ENCODE measurements at regions not wholly inside any gene's neighbourhood (a gene's known extent, or its start where the extent isn't known, plus 50 kb on each side); places are given as distances from the start of the nearest gene placed in this dataset.

GRCh38 chr11:95378789-95379188 lies 147.8 kb upstream of the SESN3 start:
- no peaks in the 10 kb centered on the region for H3K36me3 ChIP-seq (ENCODE audit: control insufficient read depth, insufficient read depth, low read length)
- no peak overlapping the region for H3K4me3 ChIP-seq (ENCODE audit: low read depth, low read length)
- peaks cover 3% of the 10 kb centered on the region for H3K27me3 Mint-ChIP-seq (ENCODE audit: insufficient read depth, unreplicated experiment)
- no peak for DNase-seq
- H3K27ac Mint-ChIP-seq (ENCODE audit: unreplicated experiment) = no peak overlapping the region
- no peak overlapping the region for H3K4me3 Mint-ChIP-seq (ENCODE audit: unreplicated experiment)
- no peaks in the 10 kb centered on the region for H3K9me3 Mint-ChIP-seq (ENCODE audit: unreplicated experiment)
- H3K36me3 Mint-ChIP-seq (ENCODE audit: insufficient read depth, unreplicated experiment) = no peaks in the 10 kb centered on the region
- H3K4me1 Mint-ChIP-seq (ENCODE audit: low read depth, unreplicated experiment) = no peaks in the 10 kb centered on the region
- intact Hi-C loops (cut with micrococcal nuclease; ENCODE audit: unreplicated experiment) = no loop called here
- H3K27me3 ChIP-seq (replicated peaks; ENCODE audit: control insufficient read depth, insufficient read depth, low read length) = no peaks in the 10 kb centered on the region
- CTCF ChIA-PET = no interaction called here
- POLR2A ChIA-PET = no interaction called here
- H3K9me3 ChIP-seq = no peaks in the 10 kb centered on the region
- TF ChIP-seq, protein P1, sequence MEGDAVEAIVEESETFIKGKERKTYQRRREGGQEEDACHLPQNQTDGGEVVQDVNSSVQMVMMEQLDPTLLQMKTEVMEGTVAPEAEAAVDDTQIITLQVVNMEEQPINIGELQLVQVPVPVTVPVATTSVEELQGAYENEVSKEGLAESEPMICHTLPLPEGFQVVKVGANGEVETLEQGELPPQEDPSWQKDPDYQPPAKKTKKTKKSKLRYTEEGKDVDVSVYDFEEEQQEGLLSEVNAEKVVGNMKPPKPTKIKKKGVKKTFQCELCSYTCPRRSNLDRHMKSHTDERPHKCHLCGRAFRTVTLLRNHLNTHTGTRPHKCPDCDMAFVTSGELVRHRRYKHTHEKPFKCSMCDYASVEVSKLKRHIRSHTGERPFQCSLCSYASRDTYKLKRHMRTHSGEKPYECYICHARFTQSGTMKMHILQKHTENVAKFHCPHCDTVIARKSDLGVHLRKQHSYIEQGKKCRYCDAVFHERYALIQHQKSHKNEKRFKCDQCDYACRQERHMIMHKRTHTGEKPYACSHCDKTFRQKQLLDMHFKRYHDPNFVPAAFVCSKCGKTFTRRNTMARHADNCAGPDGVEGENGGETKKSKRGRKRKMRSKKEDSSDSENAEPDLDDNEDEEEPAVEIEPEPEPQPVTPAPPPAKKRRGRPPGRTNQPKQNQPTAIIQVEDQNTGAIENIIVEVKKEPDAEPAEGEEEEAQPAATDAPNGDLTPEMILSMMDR (IDR thresholded peaks at IDR 0.05; ENCODE audit: insufficient read depth in 1 of 2, low read depth in 1 of 2, low read length in 1 of 2, severe bottlenecking in 1 of 2, unreplicated experiment in 1 of 2) = no peak
- H3K4me1 ChIP-seq = no peaks in the 10 kb centered on the region
- no TSS peak for BruUV-seq (replicated peaks)

- BruUV-seq (replicated peaks) = no TSS peak
- no peak overlapping the region for H3K27ac Mint-ChIP-seq (ENCODE audit: unreplicated experiment)
- H3K4me1 Mint-ChIP-seq (ENCODE audit: low read depth, unreplicated experiment) = no peaks in the 10 kb centered on the region
- peaks cover 1% of the 10 kb centered on the region for H3K27me3 Mint-ChIP-seq (ENCODE audit: insufficient read depth, unreplicated experiment)
- H3K4me3 Mint-ChIP-seq (ENCODE audit: unreplicated experiment) = no peak overlapping the region
- ChIA-PET CTCF (no interaction called here), POLR2A (no interaction called here)
- H3K9me3 ChIP-seq = no peaks in the 10 kb centered on the region
- H3K9me3 Mint-ChIP-seq (ENCODE audit: unreplicated experiment) = no peaks in the 10 kb centered on the region
- intact Hi-C loops (cut with micrococcal nuclease; ENCODE audit: unreplicated experiment) = no loop called here
- H3K4me1 ChIP-seq = no peaks in the 10 kb centered on the region
- no peaks in the 10 kb centered on the region for H3K36me3 ChIP-seq (ENCODE audit: control insufficient read depth, insufficient read depth, low read length)
- no peaks in the 10 kb centered on the region for H3K27me3 ChIP-seq (replicated peaks; ENCODE audit: control insufficient read depth, insufficient read depth, low read length)
- no peaks in the 10 kb centered on the region for H3K36me3 Mint-ChIP-seq (ENCODE audit: insufficient read depth, unreplicated experiment)
- DNase-seq = no peak
- TF ChIP-seq, protein P1 (IDR thresholded peaks at IDR 0.05; ENCODE audit: insufficient read depth in 1 of 2, low read depth in 1 of 2, low read length in 1 of 2, severe bottlenecking in 1 of 2, unreplicated experiment in 1 of 2) = no peak
- no peak overlapping the region for H3K4me3 ChIP-seq (ENCODE audit: low read depth, low read length)
These were observed 147.1 kb upstream of the SESN3 start for GRCh38 chr11:95378111-95378510.

DNA sequence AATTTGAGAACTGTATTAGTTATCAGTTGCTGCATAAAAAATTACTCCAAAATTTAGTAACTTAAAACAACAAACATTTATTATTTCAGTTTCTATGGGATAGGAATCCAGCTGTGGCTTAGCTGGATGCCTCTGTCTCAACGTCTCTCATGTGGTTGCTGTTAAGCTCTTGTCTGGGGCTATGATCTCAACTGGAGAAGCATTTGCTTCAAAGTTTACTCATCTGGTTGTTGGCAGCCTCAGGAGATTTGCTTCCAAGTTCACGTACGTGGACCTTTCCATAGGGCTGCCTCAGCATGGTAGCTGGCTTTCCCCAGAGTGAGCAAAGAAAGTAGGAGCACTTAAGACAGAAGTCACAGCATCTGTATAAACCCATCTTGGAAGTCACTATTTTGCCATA lies 144.9 kb upstream of the SESN3 start:
- no peaks in the 10 kb centered on the region for H3K4me1 Mint-ChIP-seq (ENCODE audit: low read depth, unreplicated experiment)
- ChIA-PET CTCF (no interaction called here), POLR2A (interaction anchor here (0.6 kb wide), 1 partner anchor 177 kb away, joined by 3 read pairs; no protein-coding TSS in a partner anchor)
- Histone ChIP-seq H3K4me3 (ENCODE audit: low read depth, low read length) (no peak overlapping the region), H3K36me3 (ENCODE audit: control insufficient read depth, insufficient read depth, low read length) (no peaks in the 10 kb centered on the region), H3K4me1 (no peaks in the 10 kb centered on the region), H3K9me3 (no peaks in the 10 kb centered on the region), H3K27me3 (replicated peaks; ENCODE audit: control insufficient read depth, insufficient read depth, low read length) (no peaks in the 10 kb centered on the region)
- TF ChIP-seq, protein P1 (IDR thresholded peaks at IDR 0.05; ENCODE audit: insufficient read depth in 1 of 2, low read depth in 1 of 2, low read length in 1 of 2, severe bottlenecking in 1 of 2, unreplicated experiment in 1 of 2) = no peak
- no peaks in the 10 kb centered on the region for H3K36me3 Mint-ChIP-seq (ENCODE audit: insufficient read depth, unreplicated experiment)
- no peak overlapping the region for H3K4me3 Mint-ChIP-seq (ENCODE audit: unreplicated experiment)
- intact Hi-C loops (cut with micrococcal nuclease; ENCODE audit: unreplicated experiment) = no loop called here
- no peaks in the 10 kb centered on the region for H3K9me3 Mint-ChIP-seq (ENCODE audit: unreplicated experiment)
- no peak for DNase-seq
- BruUV-seq (replicated peaks) = no TSS peak
- H3K27ac Mint-ChIP-seq (ENCODE audit: unreplicated experiment) = no peak overlapping the region
- no peaks in the 10 kb centered on the region for H3K27me3 Mint-ChIP-seq (ENCODE audit: insufficient read depth, unreplicated experiment)

Data from Caco-2 (cell line).